K562 (cell line): ENCODE measurements at regions not wholly inside any gene's neighbourhood (a gene's known extent, or its start where the extent isn't known, plus 50 kb on each side); places are given as distances from the start of the nearest gene placed in this dataset.

Source experiments
- BACH1 ChIP-seq: fragments of 200-800 bp; sonication (Bioruptor generic); IDR thresholded peaks from 2 replicates; pipeline ENCODE4 v1.6.1; 2016; ENCODE audit warnings: missing genetic modification characterization, missing compliant biosample characterization
- FOXA3 ChIP-seq, 2 experiments: fragments of 450-650 bp in 1 of 2; sonication (generic) in 1 of 2; formaldehyde crosslinking; IDR thresholded peaks in 1 of 2; conservative IDR thresholded peaks in 1 of 2; 2 replicates each; pipeline versions ENCODE4 v1.4.0 to v1.8.0; 2020 to 2022; ENCODE audit warnings: mild to moderate bottlenecking in 2 of 2, missing genetic modification reagents in 1 of 2
- GABPA ChIP-seq: fragments of 200-800 bp; sonication (Bioruptor generic); conservative IDR thresholded peaks from 2 replicates; pipeline ENCODE4 v1.6.1; 2016; ENCODE audit warnings: low read depth, missing genetic modification characterization, missing compliant biosample characterization
- GTF2A2 ChIP-seq: IDR thresholded peaks from 2 replicates; pipeline ENCODE4 v1.6.1; 2016; ENCODE audit warnings: mild to moderate bottlenecking, missing genetic modification characterization, missing compliant biosample characterization
- KAT8 ChIP-seq: fragments of 450-650 bp; IDR thresholded peaks from 2 replicates; pipeline ENCODE4 v1.6.1; 2016; ENCODE audit warnings: low read depth, mild to moderate bottlenecking
- NR3C1 ChIP-seq: sonication (generic); formaldehyde crosslinking; IDR thresholded peaks from 2 replicates; pipeline ENCODE4 v1.8.1; 2022; ENCODE audit warnings: missing genetic modification reagents
- OTX1 ChIP-seq: fragments of 450-650 bp; formaldehyde crosslinking; IDR thresholded peaks from 2 replicates; pipeline ENCODE4 v1.4.0; 2022; ENCODE audit warnings: mild to moderate bottlenecking
- PHF21A ChIP-seq: fragments of 450-650 bp; IDR thresholded peaks from 2 replicates; pipeline ENCODE4 v1.6.1; 2017; ENCODE audit warnings: low read depth, borderline replicate concordance
- POU5F1 ChIP-seq: fragments of 150-350 bp; IDR thresholded peaks from 2 replicates; pipeline ENCODE4 v1.6.1; 2014; ENCODE audit warnings: borderline replicate concordance, low read length, low read depth, mild to moderate bottlenecking; ENCODE audit not compliant: partially characterized antibody
- TF ChIP-seq, protein P1 (sequence below), 2 experiments: fragments of 450-650 bp; formaldehyde crosslinking in 1 of 2; IDR thresholded peaks; 2 replicates each; pipeline versions ENCODE4 v1.4.0 to v1.6.1; 2014 to 2020; ENCODE audit warnings: mild to moderate bottlenecking in 2 of 2, borderline replicate concordance in 1 of 2, low read depth in 1 of 2
- TF ChIP-seq, protein P2 (sequence below), 2 experiments: fragments of 450-650 bp in 1 of 2; sonication (generic) in 1 of 2; formaldehyde crosslinking in 1 of 2; IDR thresholded peaks in 1 of 2; conservative IDR thresholded peaks in 1 of 2; 2 replicates each; pipeline versions ENCODE4 v1.6.1 to v1.8.1; 2016 to 2023; ENCODE audit warnings: mild to moderate bottlenecking in 2 of 2, moderate library complexity in 2 of 2, inconsistent platforms in 1 of 2, missing genetic modification reagents in 1 of 2
- TF ChIP-seq, protein P3 (sequence below): fragments of 250-450 bp; sonication (Bioruptor Pico); IDR thresholded peaks from 2 replicates; pipeline ENCODE4 v1.8.0; 2022; ENCODE audit warnings: moderate library complexity, mild to moderate bottlenecking, inconsistent platforms
- TF ChIP-seq, protein P4 (sequence below): fragments of 450-650 bp; IDR thresholded peaks from one replicate; pipeline ENCODE4 v1.6.1; 2018; ENCODE audit warnings: mild to moderate bottlenecking, moderate library complexity; ENCODE audit not compliant: partially characterized antibody

DNA sequence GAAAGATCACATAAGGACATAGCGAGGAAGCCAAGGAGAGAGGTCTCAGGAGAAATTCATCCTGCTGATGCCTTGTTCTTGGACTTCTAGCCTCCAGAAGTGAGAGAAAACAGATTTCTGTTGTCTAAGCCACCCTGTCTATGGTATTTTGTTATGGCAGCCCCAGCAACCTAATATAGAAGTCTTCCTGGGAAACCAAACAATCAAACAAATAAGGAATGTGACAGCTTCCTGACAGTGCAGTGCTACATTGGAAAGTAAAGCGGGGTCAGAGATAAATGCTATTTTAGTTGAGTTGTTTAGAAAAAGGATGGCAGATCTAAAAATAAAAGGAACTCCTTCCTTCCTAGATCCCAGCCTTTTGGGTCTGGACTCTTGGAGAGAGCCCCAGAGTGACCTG is 443.2 kb upstream of the GYPC start:
- TF ChIP-seq FOXA3 (CRISPR knock-in tag; conservative IDR thresholded peaks at IDR 0.05 in 1 of 2, IDR thresholded peaks at IDR 0.05 in 1 of 2) (no peak), OTX1 (CRISPR knock-in tag) (no peak), GTF2A2 (tag) (no peak), NR3C1 (no peak), POU5F1 (no peak), KAT8 (no peak), BACH1 (tag) (no peak), PHF21A (no peak), GABPA (no peak)
- TF ChIP-seq, protein P1, sequence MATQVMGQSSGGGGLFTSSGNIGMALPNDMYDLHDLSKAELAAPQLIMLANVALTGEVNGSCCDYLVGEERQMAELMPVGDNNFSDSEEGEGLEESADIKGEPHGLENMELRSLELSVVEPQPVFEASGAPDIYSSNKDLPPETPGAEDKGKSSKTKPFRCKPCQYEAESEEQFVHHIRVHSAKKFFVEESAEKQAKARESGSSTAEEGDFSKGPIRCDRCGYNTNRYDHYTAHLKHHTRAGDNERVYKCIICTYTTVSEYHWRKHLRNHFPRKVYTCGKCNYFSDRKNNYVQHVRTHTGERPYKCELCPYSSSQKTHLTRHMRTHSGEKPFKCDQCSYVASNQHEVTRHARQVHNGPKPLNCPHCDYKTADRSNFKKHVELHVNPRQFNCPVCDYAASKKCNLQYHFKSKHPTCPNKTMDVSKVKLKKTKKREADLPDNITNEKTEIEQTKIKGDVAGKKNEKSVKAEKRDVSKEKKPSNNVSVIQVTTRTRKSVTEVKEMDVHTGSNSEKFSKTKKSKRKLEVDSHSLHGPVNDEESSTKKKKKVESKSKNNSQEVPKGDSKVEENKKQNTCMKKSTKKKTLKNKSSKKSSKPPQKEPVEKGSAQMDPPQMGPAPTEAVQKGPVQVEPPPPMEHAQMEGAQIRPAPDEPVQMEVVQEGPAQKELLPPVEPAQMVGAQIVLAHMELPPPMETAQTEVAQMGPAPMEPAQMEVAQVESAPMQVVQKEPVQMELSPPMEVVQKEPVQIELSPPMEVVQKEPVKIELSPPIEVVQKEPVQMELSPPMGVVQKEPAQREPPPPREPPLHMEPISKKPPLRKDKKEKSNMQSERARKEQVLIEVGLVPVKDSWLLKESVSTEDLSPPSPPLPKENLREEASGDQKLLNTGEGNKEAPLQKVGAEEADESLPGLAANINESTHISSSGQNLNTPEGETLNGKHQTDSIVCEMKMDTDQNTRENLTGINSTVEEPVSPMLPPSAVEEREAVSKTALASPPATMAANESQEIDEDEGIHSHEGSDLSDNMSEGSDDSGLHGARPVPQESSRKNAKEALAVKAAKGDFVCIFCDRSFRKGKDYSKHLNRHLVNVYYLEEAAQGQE (IDR thresholded peaks at IDR 0.05; ENCODE audit: borderline replicate concordance): no peak
- TF ChIP-seq, protein P1 (CRISPR knock-in tag; IDR thresholded peaks at IDR 0.05; ENCODE audit: low read depth): no peak
- TF ChIP-seq, protein P2, sequence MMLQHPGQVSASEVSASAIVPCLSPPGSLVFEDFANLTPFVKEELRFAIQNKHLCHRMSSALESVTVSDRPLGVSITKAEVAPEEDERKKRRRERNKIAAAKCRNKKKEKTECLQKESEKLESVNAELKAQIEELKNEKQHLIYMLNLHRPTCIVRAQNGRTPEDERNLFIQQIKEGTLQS (IDR thresholded peaks at IDR 0.05): no peak
- TF ChIP-seq, protein P2 (CRISPR knock-in tag; conservative IDR thresholded peaks at IDR 0.05): no peak
- TF ChIP-seq, protein P3, sequence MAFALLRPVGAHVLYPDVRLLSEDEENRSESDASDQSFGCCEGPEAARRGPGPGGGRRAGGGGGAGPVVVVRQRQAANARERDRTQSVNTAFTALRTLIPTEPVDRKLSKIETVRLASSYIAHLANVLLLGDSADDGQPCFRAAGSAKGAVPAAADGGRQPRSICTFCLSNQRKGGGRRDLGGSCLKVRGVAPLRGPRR (CRISPR knock-in tag): no peak
- TF ChIP-seq, protein P4, sequence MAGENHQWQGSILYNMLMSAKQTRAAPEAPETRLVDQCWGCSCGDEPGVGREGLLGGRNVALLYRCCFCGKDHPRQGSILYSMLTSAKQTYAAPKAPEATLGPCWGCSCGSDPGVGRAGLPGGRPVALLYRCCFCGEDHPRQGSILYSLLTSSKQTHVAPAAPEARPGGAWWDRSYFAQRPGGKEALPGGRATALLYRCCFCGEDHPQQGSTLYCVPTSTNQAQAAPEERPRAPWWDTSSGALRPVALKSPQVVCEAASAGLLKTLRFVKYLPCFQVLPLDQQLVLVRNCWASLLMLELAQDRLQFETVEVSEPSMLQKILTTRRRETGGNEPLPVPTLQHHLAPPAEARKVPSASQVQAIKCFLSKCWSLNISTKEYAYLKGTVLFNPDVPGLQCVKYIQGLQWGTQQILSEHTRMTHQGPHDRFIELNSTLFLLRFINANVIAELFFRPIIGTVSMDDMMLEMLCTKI: no peak
